ENCODE measurements at regions not wholly inside any gene's neighbourhood (a gene's known extent, or its start where the extent isn't known, plus 50 kb on each side); places are given as distances from the start of the nearest gene placed in this dataset.

DNA sequence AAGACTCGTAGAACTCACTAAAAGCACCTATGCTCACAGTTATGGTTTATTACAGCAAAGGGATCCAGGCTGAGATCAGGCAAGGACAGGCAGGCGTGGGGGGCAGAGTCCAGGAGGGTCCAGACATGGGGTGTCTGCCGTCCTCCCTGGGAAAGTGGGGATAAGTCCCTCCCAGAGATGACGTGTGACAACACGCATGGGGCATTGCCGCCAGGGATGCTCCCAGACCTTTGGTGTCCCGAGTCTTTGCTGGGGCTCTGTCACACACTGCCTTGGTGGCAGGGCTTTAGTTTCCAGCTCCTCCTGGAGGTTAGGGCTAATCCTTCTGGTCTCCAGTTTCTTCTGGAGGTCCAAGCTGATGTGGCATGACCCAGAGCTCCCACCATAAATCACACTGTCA, 226.7 kb downstream of the CTTN start:
- Histone ChIP-seq H3K27me3 (ENCODE audit: low read length) (no peaks in the 10 kb centered on the region), H3K9ac (ENCODE audit: low read length) (no peak overlapping the region), H2AFZ (ENCODE audit: low read length) (no peak overlapping the region), H4K20me1 (ENCODE audit: insufficient read depth, low read depth, low read length) (no peaks in the 10 kb centered on the region), H3K4me1 (ENCODE audit: low read length) (no peaks in the 10 kb centered on the region), H3K36me3 (ENCODE audit: insufficient read depth, low read length) (no peaks in the 10 kb centered on the region), H3K27ac (ENCODE audit: low read length) (no peak overlapping the region), H3K79me2 (ENCODE audit: low read length) (no peaks in the 10 kb centered on the region), H3K9me2 (replicated peaks; ENCODE audit: insufficient read depth, low read length) (no peaks in the 10 kb centered on the region), H3K9me3 (ENCODE audit: low read length) (no peaks in the 10 kb centered on the region), H3K4me3 (ENCODE audit: low read length) (no peak overlapping the region), H3K4me2 (ENCODE audit: low read depth, low read length, poor library complexity, severe bottlenecking) (no peak overlapping the region)
- DNase-seq, result no peak

DNA sequence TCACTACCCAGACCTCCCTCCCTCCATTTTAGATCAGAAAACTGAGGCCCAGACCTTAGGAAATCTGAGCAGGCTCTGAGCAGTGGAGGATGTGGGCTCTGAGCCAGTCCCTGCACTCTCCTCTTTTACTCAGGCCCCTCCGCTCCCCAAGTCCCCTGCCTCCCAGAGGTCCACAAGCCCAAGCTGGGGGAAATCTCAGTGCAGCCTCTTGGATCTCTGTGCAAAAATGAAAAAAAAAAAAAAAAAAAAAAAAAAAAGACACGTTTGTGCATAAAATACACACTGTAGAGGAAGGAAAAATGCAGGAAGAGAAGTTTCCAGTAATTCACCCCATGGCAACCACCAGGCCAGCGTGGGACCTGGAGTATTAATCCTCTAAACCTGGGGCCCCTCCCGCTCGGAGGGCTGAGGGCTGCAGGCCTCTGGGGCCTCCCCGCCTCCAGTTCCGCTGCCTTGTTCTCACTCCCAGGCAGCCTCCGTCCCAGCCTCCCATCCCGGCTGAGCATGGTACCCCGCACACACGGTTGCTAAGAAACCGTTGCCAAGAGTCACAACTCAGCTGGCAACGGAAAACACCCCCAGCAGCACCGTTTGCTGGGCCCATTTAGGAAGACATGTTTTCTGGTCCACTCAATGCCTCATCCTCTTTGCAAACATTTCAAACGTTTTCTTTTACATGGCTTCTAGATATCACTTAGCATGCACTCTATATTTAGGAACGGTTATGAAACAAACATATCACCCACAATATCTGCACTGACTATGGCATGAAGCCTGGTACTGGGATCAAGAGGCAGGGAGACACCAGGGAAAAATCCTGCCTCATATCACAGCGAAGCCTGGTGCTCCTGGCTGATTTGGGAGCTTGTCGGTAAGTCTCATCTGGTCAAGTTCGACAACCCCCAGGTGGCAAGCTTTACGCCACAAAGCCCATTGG, 227.5 kb downstream of the CTTN start:
- Histone ChIP-seq H3K4me3 (ENCODE audit: low read length) (no peak overlapping the region), H3K4me1 (ENCODE audit: low read length) (no peaks in the 10 kb centered on the region), H3K27ac (ENCODE audit: low read length) (no peak overlapping the region), H3K9me2 (replicated peaks; ENCODE audit: insufficient read depth, low read length) (no peaks in the 10 kb centered on the region), H3K79me2 (ENCODE audit: low read length) (no peaks in the 10 kb centered on the region), H3K9me3 (ENCODE audit: low read length) (no peaks in the 10 kb centered on the region), H2AFZ (ENCODE audit: low read length) (no peak overlapping the region), H3K9ac (ENCODE audit: low read length) (no peak overlapping the region), H4K20me1 (ENCODE audit: insufficient read depth, low read depth, low read length) (no peaks in the 10 kb centered on the region), H3K27me3 (ENCODE audit: low read length) (no peaks in the 10 kb centered on the region), H3K4me2 (ENCODE audit: low read depth, low read length, poor library complexity, severe bottlenecking) (no peak overlapping the region), H3K36me3 (ENCODE audit: insufficient read depth, low read length) (no peaks in the 10 kb centered on the region)
- no peak for DNase-seq

DNA sequence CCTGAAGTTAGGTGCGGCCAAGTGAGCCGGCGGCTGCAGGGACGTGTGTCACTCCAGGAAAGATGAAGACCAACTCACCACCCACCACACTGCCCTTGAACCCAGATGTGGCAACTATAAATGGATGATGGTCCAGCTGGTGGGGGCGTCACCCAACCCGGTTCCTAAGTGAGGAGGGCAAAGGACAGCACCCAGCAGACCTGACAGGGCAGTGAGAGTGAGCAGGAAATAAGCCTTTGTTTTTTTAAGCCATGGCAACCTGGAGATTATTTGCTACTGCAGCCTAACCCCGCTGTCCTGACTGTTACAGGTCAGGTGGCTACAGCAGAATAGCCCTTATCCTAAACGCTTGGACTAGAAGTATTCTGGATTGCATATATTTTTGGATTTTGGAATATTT, 228.9 kb downstream of the CTTN start:
- no peaks in the 10 kb centered on the region for H3K9me3 ChIP-seq (ENCODE audit: low read length)
- H2AFZ ChIP-seq (ENCODE audit: low read length), result no peak overlapping the region
- no peaks in the 10 kb centered on the region for H3K79me2 ChIP-seq (ENCODE audit: low read length)
- no peak overlapping the region for H3K27ac ChIP-seq (ENCODE audit: low read length)
- DNase-seq, result no peak
- H3K9ac ChIP-seq (ENCODE audit: low read length), result no peak overlapping the region
- no peaks in the 10 kb centered on the region for H4K20me1 ChIP-seq (ENCODE audit: insufficient read depth, low read depth, low read length)
- H3K4me1 ChIP-seq (ENCODE audit: low read length), result no peaks in the 10 kb centered on the region
- H3K9me2 ChIP-seq (replicated peaks; ENCODE audit: insufficient read depth, low read length), result no peaks in the 10 kb centered on the region
- H3K27me3 ChIP-seq (ENCODE audit: low read length), result no peaks in the 10 kb centered on the region
- H3K4me3 ChIP-seq (ENCODE audit: low read length), result no peak overlapping the region
- H3K4me2 ChIP-seq (ENCODE audit: low read depth, low read length, poor library complexity, severe bottlenecking), result no peak overlapping the region
- no peaks in the 10 kb centered on the region for H3K36me3 ChIP-seq (ENCODE audit: insufficient read depth, low read length)

DNA sequence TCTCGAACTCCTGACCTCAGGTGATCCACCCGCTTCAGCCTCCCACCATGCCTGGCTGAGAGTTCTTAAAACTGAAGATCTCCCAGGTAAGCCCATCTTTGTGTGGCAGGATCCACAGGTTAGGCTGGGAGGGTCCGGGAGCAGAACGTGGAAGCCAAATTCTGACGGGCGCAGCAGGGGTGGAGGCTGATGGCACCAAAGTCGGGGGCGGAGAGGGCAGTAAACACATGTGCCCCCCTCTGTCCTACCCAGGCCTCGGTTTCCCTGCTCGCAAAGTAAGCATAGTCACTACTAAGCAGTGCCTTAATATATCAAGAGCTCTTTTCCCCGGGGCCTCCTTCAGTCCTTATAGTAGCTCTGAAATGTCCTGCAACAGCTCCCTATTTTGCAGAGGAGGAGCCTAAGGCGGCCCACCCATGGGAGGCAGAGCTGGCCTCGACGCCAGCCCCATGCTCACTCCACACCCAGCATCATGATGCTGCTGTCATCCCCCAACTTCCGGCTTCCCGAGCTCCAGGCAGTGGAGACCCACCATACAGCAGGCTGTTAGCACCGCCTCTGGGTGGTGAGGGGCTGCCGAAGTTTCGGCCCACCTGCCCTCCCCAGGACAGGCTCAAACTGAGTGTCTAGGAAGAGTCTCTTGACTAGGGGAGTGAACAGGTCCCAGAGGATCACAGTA, 230.0 kb downstream of the CTTN start:
- H3K9ac ChIP-seq (ENCODE audit: low read length), result no peak overlapping the region
- no peak overlapping the region for H3K27ac ChIP-seq (ENCODE audit: low read length)
- no peak overlapping the region for H2AFZ ChIP-seq (ENCODE audit: low read length)
- no peaks in the 10 kb centered on the region for H3K27me3 ChIP-seq (ENCODE audit: low read length)
- H3K4me1 ChIP-seq (ENCODE audit: low read length), result no peaks in the 10 kb centered on the region
- no peak overlapping the region for H3K4me3 ChIP-seq (ENCODE audit: low read length)
- no peaks in the 10 kb centered on the region for H3K79me2 ChIP-seq (ENCODE audit: low read length)
- no peak for DNase-seq
- no peaks in the 10 kb centered on the region for H3K9me2 ChIP-seq (replicated peaks; ENCODE audit: insufficient read depth, low read length)
- H3K4me2 ChIP-seq (ENCODE audit: low read depth, low read length, poor library complexity, severe bottlenecking), result no peak overlapping the region
- H4K20me1 ChIP-seq (ENCODE audit: insufficient read depth, low read depth, low read length), result no peaks in the 10 kb centered on the region
- no peaks in the 10 kb centered on the region for H3K9me3 ChIP-seq (ENCODE audit: low read length)
- H3K36me3 ChIP-seq (ENCODE audit: insufficient read depth, low read length), result no peaks in the 10 kb centered on the region

DNA sequence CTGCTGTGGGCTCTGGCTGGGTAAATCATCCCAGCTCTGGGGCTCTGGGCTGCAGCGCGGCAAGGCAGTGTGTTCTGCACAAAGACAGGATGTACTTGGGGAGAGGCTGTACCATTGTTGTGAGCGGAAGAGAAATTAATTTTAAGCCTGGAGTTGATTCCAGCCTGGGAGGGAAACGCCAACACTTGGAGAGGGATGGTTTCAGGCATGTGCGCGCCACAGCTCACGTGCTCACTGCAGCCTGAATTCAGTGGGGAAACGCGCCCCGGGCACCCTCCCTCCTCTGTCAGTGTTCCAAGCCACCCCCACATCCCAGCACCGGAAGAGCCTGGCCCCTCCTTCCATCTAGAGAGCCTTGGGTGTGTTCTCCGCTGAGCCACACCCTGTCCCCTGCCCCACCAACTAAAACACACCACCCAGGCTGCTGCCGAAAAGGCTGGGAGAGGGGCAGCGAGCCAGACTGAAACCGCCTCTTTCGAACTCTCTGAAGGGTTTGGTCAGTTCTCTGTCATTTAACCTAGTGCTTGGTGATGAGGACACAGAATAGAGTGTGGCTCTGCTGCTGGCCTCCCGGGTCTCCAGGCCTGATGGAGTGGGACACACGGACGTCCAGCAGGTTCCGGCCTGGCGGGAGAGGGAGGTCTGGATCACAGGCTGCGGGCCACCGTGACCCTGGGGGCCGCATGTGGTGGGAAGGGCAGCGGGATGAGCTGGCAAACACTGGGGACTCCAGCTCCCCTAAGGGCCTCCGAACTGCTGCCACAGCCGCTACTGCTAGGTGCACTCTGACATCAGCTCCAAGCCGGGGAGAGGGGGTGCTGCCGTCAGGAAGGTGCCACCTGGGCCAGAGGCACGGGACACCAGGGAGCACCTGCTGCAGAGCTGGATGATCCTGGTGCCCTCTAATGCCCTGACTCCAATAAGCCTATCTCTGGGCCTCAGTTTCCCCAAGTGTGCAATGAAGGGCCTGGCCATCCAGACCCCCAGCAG, 230.8 kb downstream of the CTTN start:
- Histone ChIP-seq H3K4me2 (ENCODE audit: low read depth, low read length, poor library complexity, severe bottlenecking) (no peak overlapping the region), H3K27me3 (ENCODE audit: low read length) (no peaks in the 10 kb centered on the region), H4K20me1 (ENCODE audit: insufficient read depth, low read depth, low read length) (no peaks in the 10 kb centered on the region), H3K9me2 (replicated peaks; ENCODE audit: insufficient read depth, low read length) (no peaks in the 10 kb centered on the region), H2AFZ (ENCODE audit: low read length) (no peak overlapping the region), H3K79me2 (ENCODE audit: low read length) (no peaks in the 10 kb centered on the region), H3K9me3 (ENCODE audit: low read length) (no peaks in the 10 kb centered on the region), H3K36me3 (ENCODE audit: insufficient read depth, low read length) (no peaks in the 10 kb centered on the region), H3K27ac (ENCODE audit: low read length) (no peak overlapping the region), H3K9ac (ENCODE audit: low read length) (no peak overlapping the region), H3K4me3 (ENCODE audit: low read length) (no peak overlapping the region), H3K4me1 (ENCODE audit: low read length) (no peaks in the 10 kb centered on the region)
- DNase-seq, result no peak

DNA sequence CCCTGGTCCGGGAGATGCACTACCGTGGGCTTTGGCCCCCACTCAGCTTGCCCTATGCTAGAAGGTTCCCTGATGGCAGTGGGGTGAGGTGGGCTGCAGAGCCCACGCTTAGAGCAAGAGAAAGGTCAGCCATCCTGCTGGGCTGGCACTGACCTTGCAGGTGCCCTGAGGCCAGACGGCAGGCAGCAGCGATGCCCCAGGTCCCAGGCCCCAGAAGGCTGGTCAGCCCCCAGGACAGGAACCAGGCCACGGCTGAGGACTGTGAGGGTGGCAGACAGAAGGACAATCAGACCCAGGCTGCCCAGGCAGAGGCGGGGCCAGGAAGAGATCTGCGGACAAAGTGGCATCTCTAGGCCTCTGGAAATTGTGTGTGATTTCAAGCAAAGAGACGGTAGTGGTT, 231.7 kb downstream of the CTTN start:
- H3K4me1 ChIP-seq (ENCODE audit: low read length), result no peaks in the 10 kb centered on the region
- no peaks in the 10 kb centered on the region for H3K9me2 ChIP-seq (replicated peaks; ENCODE audit: insufficient read depth, low read length)
- no peak overlapping the region for H3K4me3 ChIP-seq (ENCODE audit: low read length)
- H3K9me3 ChIP-seq (ENCODE audit: low read length), result no peaks in the 10 kb centered on the region
- no peak overlapping the region for H2AFZ ChIP-seq (ENCODE audit: low read length)
- no peak for DNase-seq
- H3K79me2 ChIP-seq (ENCODE audit: low read length), result no peaks in the 10 kb centered on the region
- H3K9ac ChIP-seq (ENCODE audit: low read length), result no peak overlapping the region
- H3K4me2 ChIP-seq (ENCODE audit: low read depth, low read length, poor library complexity, severe bottlenecking), result no peak overlapping the region
- no peaks in the 10 kb centered on the region for H4K20me1 ChIP-seq (ENCODE audit: insufficient read depth, low read depth, low read length)
- H3K27ac ChIP-seq (ENCODE audit: low read length), result no peak overlapping the region
- H3K36me3 ChIP-seq (ENCODE audit: insufficient read depth, low read length), result no peaks in the 10 kb centered on the region
- no peaks in the 10 kb centered on the region for H3K27me3 ChIP-seq (ENCODE audit: low read length)

DNA sequence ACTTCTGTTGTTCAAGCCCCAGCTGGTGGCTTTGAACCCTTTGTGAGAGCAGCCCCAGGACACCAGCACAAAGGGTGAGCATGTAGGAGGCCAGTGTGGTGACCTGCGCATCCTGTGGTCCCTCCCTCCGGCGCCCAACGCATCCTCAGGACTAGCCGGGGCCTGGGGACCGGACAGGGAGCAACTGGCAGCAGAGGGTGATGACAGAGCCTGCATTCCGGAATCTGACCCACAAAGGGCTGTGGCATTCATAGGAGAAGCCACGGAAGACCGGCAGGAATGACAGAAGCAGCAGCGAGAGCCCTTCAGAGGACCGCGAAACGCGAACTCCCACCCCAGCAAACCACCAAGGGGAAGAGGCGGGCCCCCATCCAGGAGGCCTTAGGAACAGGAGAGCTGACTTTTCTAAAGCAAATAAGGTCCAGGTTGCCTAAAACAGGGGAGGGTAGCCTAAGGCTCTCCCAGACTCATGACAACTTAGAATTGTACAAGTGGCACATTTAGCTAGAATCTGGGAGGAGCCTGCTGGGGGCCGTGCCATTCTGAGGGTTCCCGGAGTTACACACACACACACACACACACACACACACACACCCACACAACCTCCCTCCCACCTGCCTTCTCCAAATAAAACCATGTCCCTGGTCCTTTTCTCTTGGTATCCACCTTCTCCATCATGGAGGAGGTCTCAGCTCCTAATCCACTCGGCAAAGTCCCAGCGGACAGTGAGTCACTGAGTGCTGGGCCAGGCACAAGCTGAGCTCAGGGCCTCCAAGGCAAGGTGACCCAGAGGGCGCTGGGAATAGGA, 232.7 kb downstream of the CTTN start:
- Histone ChIP-seq H2AFZ (ENCODE audit: low read length) (no peak overlapping the region), H3K9ac (ENCODE audit: low read length) (no peak overlapping the region), H3K4me3 (ENCODE audit: low read length) (no peak overlapping the region), H3K79me2 (ENCODE audit: low read length) (no peaks in the 10 kb centered on the region), H3K4me1 (ENCODE audit: low read length) (no peaks in the 10 kb centered on the region), H4K20me1 (ENCODE audit: insufficient read depth, low read depth, low read length) (no peaks in the 10 kb centered on the region), H3K9me3 (ENCODE audit: low read length) (no peaks in the 10 kb centered on the region), H3K27me3 (ENCODE audit: low read length) (no peaks in the 10 kb centered on the region), H3K4me2 (ENCODE audit: low read depth, low read length, poor library complexity, severe bottlenecking) (no peak overlapping the region), H3K9me2 (replicated peaks; ENCODE audit: insufficient read depth, low read length) (no peaks in the 10 kb centered on the region), H3K27ac (ENCODE audit: low read length) (no peak overlapping the region), H3K36me3 (ENCODE audit: insufficient read depth, low read length) (no peaks in the 10 kb centered on the region)
- DNase-seq, result no peak

Data from Karpas-422 (cell line).